ENCODE measurements at regions not wholly inside any gene's neighbourhood (a gene's known extent, or its start where the extent isn't known, plus 50 kb on each side); places are given as distances from the start of the nearest gene placed in this dataset.

DNA sequence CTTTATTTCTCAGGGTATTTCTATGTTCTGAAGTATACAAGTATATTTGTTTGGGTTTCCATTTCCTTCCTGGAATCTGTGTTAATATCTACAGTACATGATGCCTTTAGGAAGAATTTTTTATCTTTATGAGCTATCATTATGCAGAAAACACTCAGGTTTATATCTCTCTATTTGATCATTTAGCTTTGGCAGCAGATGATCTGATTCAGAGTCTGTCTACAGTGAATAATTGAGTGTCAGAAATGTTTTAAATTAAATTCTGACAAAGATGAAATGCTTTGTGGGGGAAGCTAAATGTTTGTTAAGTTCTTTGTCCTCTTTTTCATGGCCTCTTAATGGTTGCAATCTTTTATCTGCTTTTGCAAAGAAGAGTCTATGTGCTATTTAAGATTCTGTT, 2141.0 kb upstream of the ACO1 start:
- TF ChIP-seq, protein P1, sequence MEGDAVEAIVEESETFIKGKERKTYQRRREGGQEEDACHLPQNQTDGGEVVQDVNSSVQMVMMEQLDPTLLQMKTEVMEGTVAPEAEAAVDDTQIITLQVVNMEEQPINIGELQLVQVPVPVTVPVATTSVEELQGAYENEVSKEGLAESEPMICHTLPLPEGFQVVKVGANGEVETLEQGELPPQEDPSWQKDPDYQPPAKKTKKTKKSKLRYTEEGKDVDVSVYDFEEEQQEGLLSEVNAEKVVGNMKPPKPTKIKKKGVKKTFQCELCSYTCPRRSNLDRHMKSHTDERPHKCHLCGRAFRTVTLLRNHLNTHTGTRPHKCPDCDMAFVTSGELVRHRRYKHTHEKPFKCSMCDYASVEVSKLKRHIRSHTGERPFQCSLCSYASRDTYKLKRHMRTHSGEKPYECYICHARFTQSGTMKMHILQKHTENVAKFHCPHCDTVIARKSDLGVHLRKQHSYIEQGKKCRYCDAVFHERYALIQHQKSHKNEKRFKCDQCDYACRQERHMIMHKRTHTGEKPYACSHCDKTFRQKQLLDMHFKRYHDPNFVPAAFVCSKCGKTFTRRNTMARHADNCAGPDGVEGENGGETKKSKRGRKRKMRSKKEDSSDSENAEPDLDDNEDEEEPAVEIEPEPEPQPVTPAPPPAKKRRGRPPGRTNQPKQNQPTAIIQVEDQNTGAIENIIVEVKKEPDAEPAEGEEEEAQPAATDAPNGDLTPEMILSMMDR (conservative IDR thresholded peaks at IDR 0.05 in 1 of 2, IDR thresholded peaks at IDR 0.05 in 1 of 2; ENCODE audit: extremely low read depth in 1 of 2, insufficient read depth in 1 of 2, low read depth in 1 of 2, low read length in 2 of 2) = no peak
- TF ChIP-seq EZH2 (IDR thresholded peaks at IDR 0.05; ENCODE audit: borderline replicate concordance, low read length) = no peak

Measured in mammary epithelial cell (primary cell).